Hippocampal formation (tissue), 2 donors: ENCODE measurements at regions not wholly inside any gene's neighbourhood (a gene's known extent, or its start where the extent isn't known, plus 50 kb on each side); places are given as distances from the start of the nearest gene placed in this dataset.

Source experiments
- DNase-seq, 2 donors: peaks; one replicate each; lab custom pipeline; 2025; lab: John Stamatoyannopoulos, UW

GRCh38 chr4:96097693-96098092 is 257.8 kb downstream of the PDHA2 start:
- no peak for DNase-seq

GRCh38 chr4:96099031-96099430 is 259.1 kb downstream of the PDHA2 start:
- DNase-seq: no peak

- no peak for DNase-seq
These were observed 262.7 kb downstream of the PDHA2 start for GRCh38 chr4:96102541-96103026.

GRCh38 chr4:96103086-96103485 is 263.2 kb downstream of the PDHA2 start:
- DNase-seq: no peak

- DNase-seq: no peak
These were observed 268.3 kb downstream of the PDHA2 start for GRCh38 chr4:96108146-96108545.

GRCh38 chr4:96112631-96113030 is 272.7 kb downstream of the PDHA2 start:
- DNase-seq: no peak

GRCh38 chr4:96120206-96120605 is 280.3 kb downstream of the PDHA2 start:
- DNase-seq: no peak

- no peak for DNase-seq
These were observed 286.3 kb downstream of the PDHA2 start for GRCh38 chr4:96126227-96126626.

- no peak for DNase-seq
These were observed 291.3 kb downstream of the PDHA2 start for GRCh38 chr4:96131186-96131585.

GRCh38 chr4:96134806-96135205 is 294.9 kb downstream of the PDHA2 start:
- DNase-seq: no peak

- no peak for DNase-seq
These were observed 296.2 kb downstream of the PDHA2 start for GRCh38 chr4:96136056-96136455.

GRCh38 chr4:96139251-96139929 is 299.5 kb downstream of the PDHA2 start:
- no peak for DNase-seq

GRCh38 chr4:96145601-96146000 is 305.7 kb downstream of the PDHA2 start:
- DNase-seq: no peak

GRCh38 chr4:96146686-96147085 is 306.8 kb downstream of the PDHA2 start:
- no peak for DNase-seq

GRCh38 chr4:96149894-96150293 is 310.0 kb downstream of the PDHA2 start:
- DNase-seq: no peak

GRCh38 chr4:96150466-96150865 is 310.6 kb downstream of the PDHA2 start:
- DNase-seq: no peak

GRCh38 chr4:96152824-96153223 is 312.9 kb downstream of the PDHA2 start:
- DNase-seq: no peak

- no peak for DNase-seq
These were observed 314.8 kb downstream of the PDHA2 start for GRCh38 chr4:96154676-96155075.

GRCh38 chr4:96162636-96163035 is 322.7 kb downstream of the PDHA2 start:
- DNase-seq: no peak

GRCh38 chr4:96164814-96165351 is 325.0 kb downstream of the PDHA2 start:
- DNase-seq: no peak

- no peak for DNase-seq
These were observed 326.9 kb downstream of the PDHA2 start for GRCh38 chr4:96166806-96167205.

- DNase-seq: no peak
These were observed 330.3 kb downstream of the PDHA2 start for GRCh38 chr4:96170198-96170597.

GRCh38 chr4:96173756-96174155 is 333.9 kb downstream of the PDHA2 start:
- no peak for DNase-seq

- no peak for DNase-seq
These were observed 336.0 kb downstream of the PDHA2 start for GRCh38 chr4:96175871-96176270.
